HepG2 (cell line): ENCODE measurements at regions not wholly inside any gene's neighbourhood (a gene's known extent, or its start where the extent isn't known, plus 50 kb on each side); places are given as distances from the start of the nearest gene placed in this dataset.

Experiments
- EZH2 ChIP-seq: conservative IDR thresholded peaks from 2 replicates; pipeline ENCODE4 v1.6.1; 2012; ENCODE audit warnings: mild to moderate bottlenecking, low read depth, low read length, moderate library complexity
- FOXK2 ChIP-seq: fragments of 450-650 bp; IDR thresholded peaks from 2 replicates; pipeline ENCODE4 v1.6.1; 2016
- HMG20B ChIP-seq: conservative IDR thresholded peaks from 2 replicates; pipeline ENCODE4 v1.6.1; 2016; ENCODE audit warnings: missing genetic modification reagents, missing compliant biosample characterization
- POLR2AphosphoS2 ChIP-seq: IDR thresholded peaks from 2 replicates; pipeline ENCODE4 v1.6.1; 2011; ENCODE audit warnings: low read depth, low read length, improper control_type of control experiment
- POLR2AphosphoS5 ChIP-seq: IDR thresholded peaks from 2 replicates; pipeline ENCODE4 v1.6.1; 2012; ENCODE audit warnings: low read depth, low read length
- SRSF4 ChIP-seq: fragments of 200-400 bp; formaldehyde crosslinking; IDR thresholded peaks from one replicate; pipeline ENCODE4 v1.6.1; 2018; ENCODE audit warnings: mild to moderate bottlenecking, low read depth, low read length, moderate library complexity; ENCODE audit not compliant: poor library complexity, severe bottlenecking
- SUZ12 ChIP-seq: fragments of 150-350 bp; IDR thresholded peaks from 2 replicates; pipeline ENCODE4 v1.6.1; 2014; ENCODE audit warnings: low read depth, low read length
- ZNF550 ChIP-seq: sonication (generic); formaldehyde crosslinking; IDR thresholded peaks from 2 replicates; pipeline ENCODE4 v1.4.0; 2020; ENCODE audit warnings: mild to moderate bottlenecking, missing genetic modification reagents, borderline replicate concordance
- ZNF572 ChIP-seq: sonication (generic); formaldehyde crosslinking; IDR thresholded peaks from 2 replicates; pipeline ENCODE4 v1.5.1; 2020; ENCODE audit warnings: mild to moderate bottlenecking, missing genetic modification reagents
- ZNF660 ChIP-seq: sonication (generic); formaldehyde crosslinking; IDR thresholded peaks from 2 replicates; pipeline ENCODE4 v1.5.1; 2020; ENCODE audit warnings: mild to moderate bottlenecking, low read depth, missing genetic modification reagents, borderline replicate concordance
- TF ChIP-seq, protein P1 (sequence below): sonication (generic); formaldehyde crosslinking; IDR thresholded peaks from 2 replicates; pipeline ENCODE4 v1.4.0; 2020; ENCODE audit warnings: missing genetic modification reagents, borderline replicate concordance
- TF ChIP-seq, protein P2 (sequence below), 2 experiments: IDR thresholded peaks; 2 replicates each; pipeline ENCODE4 v1.6.1; 2011 to 2012; ENCODE audit warnings: low read length in 2 of 2, borderline replicate concordance in 1 of 2, low read depth in 1 of 2, mild to moderate bottlenecking in 1 of 2, moderate library complexity in 1 of 2
- TF ChIP-seq, protein P3 (sequence below): sonication (generic); formaldehyde crosslinking; IDR thresholded peaks from 2 replicates; pipeline ENCODE4 v1.5.0; 2020; ENCODE audit warnings: mild to moderate bottlenecking, missing genetic modification reagents
- TF ChIP-seq, protein P4 (sequence below): sonication (generic); formaldehyde crosslinking; conservative IDR thresholded peaks from 2 replicates; pipeline ENCODE4 v1.4.0; 2020; ENCODE audit warnings: missing genetic modification reagents

DNA sequence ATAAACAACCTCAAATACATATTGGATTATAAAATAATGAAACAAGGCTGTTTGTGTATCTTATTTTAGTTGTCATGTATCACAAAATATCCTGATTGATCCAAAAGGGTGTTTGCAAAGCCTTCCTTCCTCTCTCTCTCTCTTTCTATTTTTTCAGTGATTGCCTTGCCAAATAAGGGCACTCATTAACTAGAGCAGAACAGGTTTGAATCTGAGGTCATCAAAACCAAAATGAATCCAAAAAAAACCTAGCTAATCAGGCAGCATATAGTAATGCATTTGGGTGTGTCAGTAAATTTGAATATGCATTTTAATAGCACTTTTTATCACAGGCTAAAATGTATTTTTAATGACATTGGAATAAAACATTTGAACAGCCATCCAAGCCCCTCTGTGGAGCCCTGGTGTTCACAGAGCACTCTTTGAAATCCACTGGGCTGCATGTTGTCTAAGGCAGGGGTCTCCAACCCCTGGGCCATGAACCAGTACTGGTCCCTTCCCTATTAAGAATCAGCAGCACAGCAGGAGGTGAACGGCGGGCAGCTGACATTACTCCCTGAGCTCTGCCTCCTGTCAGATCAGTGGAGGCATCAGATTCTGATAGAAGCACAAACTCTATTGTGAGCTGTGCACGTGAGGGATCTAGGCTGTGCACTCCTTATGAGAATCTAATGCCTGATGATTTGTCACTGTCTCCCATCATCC lies 171.8 kb upstream of the RAI14 start:
- TF ChIP-seq, protein P1, sequence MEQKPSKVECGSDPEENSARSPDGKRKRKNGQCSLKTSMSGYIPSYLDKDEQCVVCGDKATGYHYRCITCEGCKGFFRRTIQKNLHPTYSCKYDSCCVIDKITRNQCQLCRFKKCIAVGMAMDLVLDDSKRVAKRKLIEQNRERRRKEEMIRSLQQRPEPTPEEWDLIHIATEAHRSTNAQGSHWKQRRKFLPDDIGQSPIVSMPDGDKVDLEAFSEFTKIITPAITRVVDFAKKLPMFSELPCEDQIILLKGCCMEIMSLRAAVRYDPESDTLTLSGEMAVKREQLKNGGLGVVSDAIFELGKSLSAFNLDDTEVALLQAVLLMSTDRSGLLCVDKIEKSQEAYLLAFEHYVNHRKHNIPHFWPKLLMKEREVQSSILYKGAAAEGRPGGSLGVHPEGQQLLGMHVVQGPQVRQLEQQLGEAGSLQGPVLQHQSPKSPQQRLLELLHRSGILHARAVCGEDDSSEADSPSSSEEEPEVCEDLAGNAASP (CRISPR knock-in tag) = no peak
- TF ChIP-seq ZNF660 (CRISPR knock-in tag) (no peak), FOXK2 (no peak), SUZ12 (no peak), SRSF4 (no peak), POLR2AphosphoS2 (no peak), ZNF572 (CRISPR knock-in tag) (no peak), ZNF550 (no peak), HMG20B (CRISPR knock-in tag) (no peak), POLR2AphosphoS5 (no peak), EZH2 (no peak)
- TF ChIP-seq, protein P2, sequence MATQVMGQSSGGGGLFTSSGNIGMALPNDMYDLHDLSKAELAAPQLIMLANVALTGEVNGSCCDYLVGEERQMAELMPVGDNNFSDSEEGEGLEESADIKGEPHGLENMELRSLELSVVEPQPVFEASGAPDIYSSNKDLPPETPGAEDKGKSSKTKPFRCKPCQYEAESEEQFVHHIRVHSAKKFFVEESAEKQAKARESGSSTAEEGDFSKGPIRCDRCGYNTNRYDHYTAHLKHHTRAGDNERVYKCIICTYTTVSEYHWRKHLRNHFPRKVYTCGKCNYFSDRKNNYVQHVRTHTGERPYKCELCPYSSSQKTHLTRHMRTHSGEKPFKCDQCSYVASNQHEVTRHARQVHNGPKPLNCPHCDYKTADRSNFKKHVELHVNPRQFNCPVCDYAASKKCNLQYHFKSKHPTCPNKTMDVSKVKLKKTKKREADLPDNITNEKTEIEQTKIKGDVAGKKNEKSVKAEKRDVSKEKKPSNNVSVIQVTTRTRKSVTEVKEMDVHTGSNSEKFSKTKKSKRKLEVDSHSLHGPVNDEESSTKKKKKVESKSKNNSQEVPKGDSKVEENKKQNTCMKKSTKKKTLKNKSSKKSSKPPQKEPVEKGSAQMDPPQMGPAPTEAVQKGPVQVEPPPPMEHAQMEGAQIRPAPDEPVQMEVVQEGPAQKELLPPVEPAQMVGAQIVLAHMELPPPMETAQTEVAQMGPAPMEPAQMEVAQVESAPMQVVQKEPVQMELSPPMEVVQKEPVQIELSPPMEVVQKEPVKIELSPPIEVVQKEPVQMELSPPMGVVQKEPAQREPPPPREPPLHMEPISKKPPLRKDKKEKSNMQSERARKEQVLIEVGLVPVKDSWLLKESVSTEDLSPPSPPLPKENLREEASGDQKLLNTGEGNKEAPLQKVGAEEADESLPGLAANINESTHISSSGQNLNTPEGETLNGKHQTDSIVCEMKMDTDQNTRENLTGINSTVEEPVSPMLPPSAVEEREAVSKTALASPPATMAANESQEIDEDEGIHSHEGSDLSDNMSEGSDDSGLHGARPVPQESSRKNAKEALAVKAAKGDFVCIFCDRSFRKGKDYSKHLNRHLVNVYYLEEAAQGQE (IDR thresholded peaks at IDR 0.05; ENCODE audit: borderline replicate concordance in 1 of 2, low read depth in 1 of 2, low read length in 2 of 2) = no peak
- TF ChIP-seq, protein P3, sequence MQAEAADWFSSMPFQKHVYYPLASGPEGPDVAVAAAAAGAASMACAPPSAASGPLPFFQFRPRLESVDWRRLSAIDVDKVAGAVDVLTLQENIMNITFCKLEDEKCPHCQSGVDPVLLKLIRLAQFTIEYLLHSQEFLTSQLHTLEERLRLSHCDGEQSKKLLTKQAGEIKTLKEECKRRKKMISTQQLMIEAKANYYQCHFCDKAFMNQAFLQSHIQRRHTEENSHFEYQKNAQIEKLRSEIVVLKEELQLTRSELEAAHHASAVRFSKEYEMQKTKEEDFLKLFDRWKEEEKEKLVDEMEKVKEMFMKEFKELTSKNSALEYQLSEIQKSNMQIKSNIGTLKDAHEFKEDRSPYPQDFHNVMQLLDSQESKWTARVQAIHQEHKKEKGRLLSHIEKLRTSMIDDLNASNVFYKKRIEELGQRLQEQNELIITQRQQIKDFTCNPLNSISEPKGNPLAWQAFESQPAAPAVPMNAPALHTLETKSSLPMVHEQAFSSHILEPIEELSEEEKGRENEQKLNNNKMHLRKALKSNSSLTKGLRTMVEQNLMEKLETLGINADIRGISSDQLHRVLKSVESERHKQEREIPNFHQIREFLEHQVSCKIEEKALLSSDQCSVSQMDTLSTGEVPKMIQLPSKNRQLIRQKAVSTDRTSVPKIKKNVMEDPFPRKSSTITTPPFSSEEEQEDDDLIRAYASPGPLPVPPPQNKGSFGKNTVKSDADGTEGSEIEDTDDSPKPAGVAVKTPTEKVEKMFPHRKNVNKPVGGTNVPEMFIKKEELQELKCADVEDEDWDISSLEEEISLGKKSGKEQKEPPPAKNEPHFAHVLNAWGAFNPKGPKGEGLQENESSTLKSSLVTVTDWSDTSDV (CRISPR knock-in tag) = no peak
- TF ChIP-seq, protein P4, sequence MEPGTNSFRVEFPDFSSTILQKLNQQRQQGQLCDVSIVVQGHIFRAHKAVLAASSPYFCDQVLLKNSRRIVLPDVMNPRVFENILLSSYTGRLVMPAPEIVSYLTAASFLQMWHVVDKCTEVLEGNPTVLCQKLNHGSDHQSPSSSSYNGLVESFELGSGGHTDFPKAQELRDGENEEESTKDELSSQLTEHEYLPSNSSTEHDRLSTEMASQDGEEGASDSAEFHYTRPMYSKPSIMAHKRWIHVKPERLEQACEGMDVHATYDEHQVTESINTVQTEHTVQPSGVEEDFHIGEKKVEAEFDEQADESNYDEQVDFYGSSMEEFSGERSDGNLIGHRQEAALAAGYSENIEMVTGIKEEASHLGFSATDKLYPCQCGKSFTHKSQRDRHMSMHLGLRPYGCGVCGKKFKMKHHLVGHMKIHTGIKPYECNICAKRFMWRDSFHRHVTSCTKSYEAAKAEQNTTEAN (CRISPR knock-in tag) = no peak
